ENCODE measurements at regions not wholly inside any gene's neighbourhood (a gene's known extent, or its start where the extent isn't known, plus 50 kb on each side); places are given as distances from the start of the nearest gene placed in this dataset.

GRCh38 chr15:70269991-70270751, 172.5 kb upstream of the TLE3 start:
- no peak for TF ChIP-seq CTCF (conservative IDR thresholded peaks at IDR 0.05; ENCODE audit: low read depth, low read length)
- TF ChIP-seq EZH2 (IDR thresholded peaks at IDR 0.05; ENCODE audit: borderline replicate concordance, low read depth, low read length, poor library complexity, severe bottlenecking): no peak

All from A673 (cell line).